ENCODE measurements at regions not wholly inside any gene's neighbourhood (a gene's known extent, or its start where the extent isn't known, plus 50 kb on each side); places are given as distances from the start of the nearest gene placed in this dataset.
A peak's percentile ranks its signal among the peaks of the same experiment; 100 is the strongest.

DNA sequence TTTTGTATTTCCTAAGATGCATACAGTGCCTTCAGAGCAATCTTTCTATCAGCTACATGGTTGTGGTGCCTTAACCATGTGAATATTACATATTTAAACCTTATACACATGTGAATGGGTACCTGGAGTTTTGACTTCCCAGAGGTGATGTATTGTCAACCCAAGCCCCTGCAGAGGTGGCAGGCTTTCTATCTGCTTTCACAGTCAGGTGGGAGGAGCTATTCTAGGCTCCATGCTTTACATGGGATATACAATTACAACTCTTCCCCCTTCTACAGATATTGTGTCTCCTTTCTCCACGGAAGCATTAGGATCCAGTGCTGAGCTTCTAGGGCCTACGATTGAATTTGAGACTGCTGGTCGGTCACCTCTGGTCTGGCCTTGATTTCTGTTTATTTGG is 89.8 kb upstream of the TUT7 start:
- DNase-seq (ENCODE audit: low spot score): no peak

DNA sequence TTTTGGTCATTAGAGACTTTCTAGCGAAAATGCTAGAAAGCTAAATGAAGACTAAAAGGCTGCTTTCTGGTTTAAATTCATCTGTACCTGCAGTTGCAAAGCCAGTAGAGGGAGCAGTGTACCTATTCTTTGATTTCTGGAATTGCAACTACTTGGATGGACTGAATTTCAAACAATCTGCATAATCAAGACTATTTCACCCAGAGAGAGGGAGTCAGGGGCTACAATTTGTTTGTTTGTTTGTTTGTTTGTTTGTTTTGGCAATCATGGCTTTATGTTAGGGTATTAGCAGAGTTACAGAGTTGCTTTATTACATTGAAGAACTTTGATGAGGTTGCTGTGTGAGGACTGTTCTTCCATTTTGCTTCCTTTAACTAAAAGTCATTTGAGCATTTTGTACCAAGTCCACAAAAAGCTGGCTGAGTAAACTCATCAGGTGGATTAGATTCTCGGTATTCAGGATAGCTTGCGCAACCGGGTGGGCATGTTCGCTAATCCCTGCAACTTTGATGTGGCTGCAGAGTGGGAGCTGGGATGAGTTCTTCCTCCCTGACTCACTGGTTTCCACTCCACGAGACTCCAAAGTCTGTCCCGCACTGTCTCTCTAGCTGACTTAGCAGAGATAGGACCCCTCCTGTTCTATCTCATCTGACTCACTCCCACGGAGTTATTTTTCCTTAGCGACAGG is 80.0 kb upstream of the TUT7 start:
- DNase-seq (ENCODE audit: low spot score): peak; percentile 76

DNA sequence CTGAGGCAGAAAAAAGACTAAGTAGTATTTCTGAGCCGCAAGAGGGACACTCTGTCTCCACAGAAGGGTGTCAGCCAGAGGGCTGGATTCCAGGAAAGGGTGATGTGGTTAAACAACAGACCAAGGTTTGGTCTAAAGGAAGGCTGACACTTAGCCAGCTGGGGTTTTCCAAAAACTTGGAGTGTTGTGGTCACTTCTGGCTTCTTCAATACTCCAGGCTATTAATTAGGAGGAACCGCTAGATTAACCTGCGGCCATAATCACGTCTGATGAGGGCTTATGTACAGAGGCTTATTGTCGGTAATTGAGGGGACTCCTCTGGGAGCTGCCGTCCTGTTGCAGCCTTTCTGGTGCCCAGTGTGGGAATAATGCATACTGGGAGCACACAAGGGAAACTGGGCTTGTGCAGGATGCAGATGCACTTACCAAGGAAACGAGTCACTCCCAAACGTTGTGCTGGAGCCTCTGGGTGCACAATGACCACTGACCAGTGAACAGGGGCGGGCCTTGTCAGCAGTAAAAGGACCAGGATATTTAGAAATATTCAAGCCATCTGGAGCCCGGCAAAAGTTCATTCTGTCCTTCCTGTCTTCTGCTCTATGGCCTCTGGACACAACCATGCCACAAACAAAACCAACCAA is 70.2 kb upstream of the TUT7 start:
- peak; percentile 6 for DNase-seq (ENCODE audit: low spot score)

GRCh38 chr9:86413971-86414880 is 60.0 kb upstream of the TUT7 start:
- DNase-seq (ENCODE audit: low spot score): peak; percentile 50

DNA sequence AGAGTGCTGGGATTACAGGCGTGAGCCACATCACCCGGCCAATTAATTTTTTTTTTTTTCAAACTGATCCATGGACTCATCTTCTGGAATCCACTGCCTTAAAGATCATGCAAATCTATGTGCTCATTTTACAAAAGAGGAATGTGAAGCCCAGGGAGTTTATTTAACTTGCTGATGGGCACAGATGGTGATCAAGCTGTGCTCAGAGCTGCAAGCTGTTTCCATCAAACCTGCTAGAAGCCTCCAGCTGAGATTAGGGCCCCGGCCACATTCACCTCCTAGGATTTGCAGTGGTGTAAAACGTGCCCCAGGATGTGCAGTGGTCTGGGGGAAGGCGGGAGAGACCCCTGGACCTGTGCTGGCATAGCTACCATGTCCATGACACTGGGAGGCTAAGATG is 56.1 kb upstream of the TUT7 start:
- no peak for DNase-seq (ENCODE audit: low spot score)

DNA sequence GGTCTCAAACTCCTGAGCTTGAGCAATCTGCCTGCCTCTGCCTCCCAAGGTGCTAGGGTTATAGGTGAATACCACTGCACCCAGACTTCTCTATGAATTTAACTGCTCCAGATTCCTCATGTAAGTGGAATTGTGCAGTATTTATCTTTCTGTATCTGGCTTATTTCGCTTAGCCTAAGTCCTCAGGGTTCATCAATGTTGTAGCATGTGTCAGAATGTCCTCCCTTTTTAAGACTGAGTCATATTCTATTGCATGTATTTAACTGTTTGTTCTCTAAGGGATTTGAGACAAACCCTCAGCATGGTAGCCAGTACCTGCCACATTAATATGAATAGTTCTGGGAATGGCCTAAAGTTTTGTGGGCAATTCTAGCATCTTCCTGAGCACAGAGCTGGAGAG is 53.9 kb upstream of the TUT7 start:
- no peak for DNase-seq (ENCODE audit: low spot score)

DNA sequence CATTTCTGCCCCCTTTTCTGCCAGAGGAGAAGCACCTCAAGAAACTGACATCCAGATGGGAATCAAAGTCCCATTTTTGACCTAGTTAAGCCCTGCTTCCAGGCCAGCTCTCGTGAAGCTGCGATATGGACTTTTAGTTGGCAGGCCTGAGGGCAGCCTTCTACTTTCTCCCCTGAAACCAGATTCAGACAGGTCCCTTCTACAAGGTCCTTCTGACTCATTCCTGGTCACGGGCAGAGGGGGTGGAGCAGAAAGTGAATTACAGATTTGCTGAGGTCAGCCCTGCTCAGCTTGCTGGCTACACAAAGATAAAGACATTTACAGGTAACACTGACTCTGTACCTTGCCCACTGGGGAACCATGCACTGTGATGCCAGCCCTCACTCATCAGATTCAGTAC is 52.8 kb upstream of the TUT7 start:
- DNase-seq (ENCODE audit: low spot score): no peak

GRCh38 chr9:86406366-86406765 is 52.2 kb upstream of the TUT7 start:
- DNase-seq (ENCODE audit: low spot score): no peak

GRCh38 chr9:86405926-86406325 is 51.7 kb upstream of the TUT7 start:
- peak; percentile 60 for DNase-seq (ENCODE audit: low spot score)

- no peak for DNase-seq (ENCODE audit: low spot score)
These were observed 50.9 kb upstream of the TUT7 start for GRCh38 chr9:86405086-86405491.

Measured in COLO829 (cell line).